ENCODE measurements at regions not wholly inside any gene's neighbourhood (a gene's known extent, or its start where the extent isn't known, plus 50 kb on each side); places are given as distances from the start of the nearest gene placed in this dataset.

DNA sequence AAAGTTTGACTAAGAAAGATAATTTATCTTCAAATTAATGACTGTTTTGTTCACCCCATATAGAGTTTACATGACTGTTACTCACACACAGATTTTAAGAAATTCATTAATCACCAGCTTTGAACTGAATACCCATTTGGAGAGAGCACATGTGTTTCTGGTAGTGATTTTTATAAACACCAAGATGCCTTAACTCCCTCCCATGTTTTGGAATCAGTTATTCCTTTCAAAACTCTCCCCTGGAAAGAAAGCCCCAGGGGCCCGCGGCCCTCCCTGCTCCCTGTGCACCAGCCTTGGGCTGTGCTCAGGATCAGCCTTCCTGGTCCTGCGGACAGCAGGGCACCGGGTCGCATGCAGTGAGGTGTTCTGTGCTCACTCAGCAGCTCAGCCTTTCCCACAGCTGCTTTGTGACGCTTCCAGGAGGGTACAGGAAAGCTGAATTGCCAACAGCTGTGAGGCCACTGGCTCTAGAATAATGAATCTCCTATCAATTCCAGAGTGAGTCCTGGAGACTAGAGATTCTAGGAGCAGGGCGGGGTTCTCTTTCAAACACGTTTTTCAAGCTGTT is 483.2 kb downstream of the EFNB2 start:
- TF ChIP-seq POLR2AphosphoS5 (IDR thresholded peaks at IDR 0.05) (no peak), EP300 (IDR thresholded peaks at IDR 0.05) (no peak)

All from esophagus muscularis mucosa (tissue), 3 donors.